Posterior vena cava (tissue), 2 donors: ENCODE measurements at regions not wholly inside any gene's neighbourhood (a gene's known extent, or its start where the extent isn't known, plus 50 kb on each side); places are given as distances from the start of the nearest gene placed in this dataset.

ENCODE experiments used
- DNase-seq: peaks from one replicate; pipeline ENCODE4 v3.0.0-alpha.2; 2020; ENCODE audit warnings: low spot score
- intact Hi-C, 2 donors: fragments of 100-400 bp; cut with DNase I; formaldehyde crosslinking; loops; one replicate each; pipeline versions ENCODE4 v1.14.1 to v1.14.2; 2022 to 2023
- donor health status: DM: yes; HTN: yes; CAD: no.
- donor health status: DM: yes; HTN: yes; CAD: no.

- DNase-seq: no peak
- intact Hi-C loops: no loop called here
Observed at GRCh38 chr2:106701203-106702022, 184.6 kb downstream of the ST6GAL2 start.

GRCh38 chr2:106703161-106703560 lies 182.8 kb downstream of the ST6GAL2 start:
- intact Hi-C loops: no loop called here
- DNase-seq: no peak

GRCh38 chr2:106704798-106705197 lies 181.2 kb downstream of the ST6GAL2 start:
- intact Hi-C loops: no loop called here
- no peak for DNase-seq

GRCh38 chr2:106705877-106706276 lies 180.1 kb downstream of the ST6GAL2 start:
- no peak for DNase-seq
- intact Hi-C loops: no loop called here

GRCh38 chr2:106706283-106706682 lies 179.7 kb downstream of the ST6GAL2 start:
- no peak for DNase-seq
- intact Hi-C loops: no loop called here

GRCh38 chr2:106708209-106708608 lies 177.8 kb downstream of the ST6GAL2 start:
- intact Hi-C loops: no loop called here
- DNase-seq: no peak

- DNase-seq: no peak
- intact Hi-C loops: no loop called here
Observed at GRCh38 chr2:106709229-106709628, 176.7 kb downstream of the ST6GAL2 start.

GRCh38 chr2:106719222-106719621 lies 166.7 kb downstream of the ST6GAL2 start:
- no peak for DNase-seq
- intact Hi-C loops: no loop called here

- intact Hi-C loops: no loop called here
Observed at GRCh38 chr2:106720026-106720425, 165.9 kb downstream of the ST6GAL2 start.

GRCh38 chr2:106724301-106724794 lies 161.6 kb downstream of the ST6GAL2 start:
- intact Hi-C loops: no loop called here
- DNase-seq: no peak

More at GRCh38 chr2:106720026-106720425, 165.9 kb downstream of the ST6GAL2 start:
- no peak for DNase-seq

- no peak for DNase-seq
- intact Hi-C loops: no loop called here
Observed at GRCh38 chr2:106734165-106734564, 151.8 kb downstream of the ST6GAL2 start.

- intact Hi-C loops: no loop called here
Observed at GRCh38 chr2:106735807-106736206, 150.2 kb downstream of the ST6GAL2 start.

GRCh38 chr2:106736221-106736620 lies 149.7 kb downstream of the ST6GAL2 start:
- intact Hi-C loops: no loop called here

More at GRCh38 chr2:106735807-106736206, 150.2 kb downstream of the ST6GAL2 start:
- DNase-seq: no peak

GRCh38 chr2:106745468-106745867 lies 140.5 kb downstream of the ST6GAL2 start:
- intact Hi-C loops: no loop called here
- DNase-seq: no peak

More at GRCh38 chr2:106736221-106736620, 149.7 kb downstream of the ST6GAL2 start:
- DNase-seq: no peak

GRCh38 chr2:106749823-106750222 lies 136.1 kb downstream of the ST6GAL2 start:
- DNase-seq: no peak
- intact Hi-C loops: no loop called here
